SU-DHL-6 (cell line): ENCODE measurements at regions not wholly inside any gene's neighbourhood (a gene's known extent, or its start where the extent isn't known, plus 50 kb on each side); places are given as distances from the start of the nearest gene placed in this dataset.

Experiments used
- H2AFZ ChIP-seq: fragments of 200-600 bp; sonication (generic); 2 replicates; pipeline ENCODE4 v1.6.1; 2014; ENCODE audit warnings: low read depth, mild to moderate bottlenecking, moderate library complexity, mixed read lengths, antibody characterized with exemption, low read length; ENCODE audit not compliant: severe bottlenecking
- H3F3A ChIP-seq: fragments of 200-600 bp; shearing (Covaris generic); 2 replicates; pipeline ENCODE4 v1.6.0; 2016; ENCODE audit warnings: antibody characterized with exemption, mild to moderate bottlenecking; ENCODE audit not compliant: insufficient read depth
- H3K27ac ChIP-seq: fragments of 200-600 bp; sonication (generic); 2 replicates; pipeline ENCODE4 v1.5.1; 2016; ENCODE audit warnings: low read depth, mild to moderate bottlenecking, low read length, moderate library complexity, mixed read lengths
- H3K27me3 ChIP-seq: fragments of 200-600 bp; sonication (generic), shearing (Covaris generic); 2 replicates; pipeline ENCODE4 v1.6.0; 2014; ENCODE audit warnings: mild to moderate bottlenecking, low read length
- H3K36me3 ChIP-seq: fragments of 200-600 bp; sonication (generic); 2 replicates; pipeline ENCODE4 v1.6.1; 2014; ENCODE audit warnings: mild to moderate bottlenecking, low read length, mixed read lengths
- H3K4me2 ChIP-seq: fragments of 300-600, 200-600 bp; shearing (Covaris generic), sonication (generic); 2 replicates; pipeline ENCODE4 v1.6.0; 2014; ENCODE audit warnings: low read length, low read depth, mild to moderate bottlenecking; ENCODE audit not compliant: poor library complexity, severe bottlenecking
- H3K4me3 ChIP-seq: fragments of 200-600 bp; sonication (generic); 2 replicates; pipeline ENCODE4 v1.5.1; 2014; ENCODE audit warnings: antibody characterized with exemption, low read length, mild to moderate bottlenecking, mixed read lengths; ENCODE audit not compliant: insufficient read depth, poor library complexity, severe bottlenecking
- H3K79me2 ChIP-seq: fragments of 200-600 bp; sonication (generic); 2 replicates; pipeline ENCODE4 v1.6.1; 2014; ENCODE audit warnings: mild to moderate bottlenecking, low read length, moderate library complexity; ENCODE audit not compliant: insufficient read depth
- H3K9ac ChIP-seq: fragments of 200-600 bp; sonication (generic); 2 replicates; pipeline ENCODE4 v1.7.0; 2014; ENCODE audit warnings: mild to moderate bottlenecking, low read length
- H3K9me2 ChIP-seq: fragments of 200-600 bp; sonication (generic); replicated peaks from 2 replicates; pipeline ENCODE4 v1.6.1; 2014; ENCODE audit warnings: low read length; ENCODE audit not compliant: insufficient read depth
- H3K9me3 ChIP-seq: fragments of 200-600 bp; sonication (generic); 2 replicates; pipeline ENCODE4 v1.6.1; 2014; ENCODE audit warnings: low read length, mixed read lengths; ENCODE audit not compliant: insufficient read depth
- H4K20me1 ChIP-seq: fragments of 200-600 bp; sonication (generic); 2 replicates; pipeline ENCODE4 v1.6.1; 2014; ENCODE audit warnings: low read depth, mild to moderate bottlenecking, antibody characterized with exemption, low read length, moderate library complexity, mixed read lengths
- EZH2phosphoT487 ChIP-seq: fragments of 200-600 bp; sonication (generic), shearing (Covaris generic); conservative IDR thresholded peaks from 2 replicates; pipeline ENCODE4 v1.6.1; 2018; ENCODE audit warnings: mild to moderate bottlenecking, antibody characterized with exemption, low read length, moderate library complexity, mixed read lengths
- TF ChIP-seq, protein P1 (sequence below): fragments of 200-600 bp; sonication (generic); IDR thresholded peaks from one replicate; pipeline ENCODE4 v1.5.1; 2017; ENCODE audit warnings: antibody characterized with exemption, mild to moderate bottlenecking, low read length, moderate library complexity; ENCODE audit not compliant: insufficient read depth, poor library complexity, severe bottlenecking

GRCh38 chr12:77720258-77720657, 110.4 kb upstream of the NAV3 start:
- no peak overlapping the region for H3K4me2 ChIP-seq
- no peaks in the 10 kb centered on the region for H3F3A ChIP-seq
- no peaks in the 10 kb centered on the region for H3K27me3 ChIP-seq
- TF ChIP-seq, protein P1, sequence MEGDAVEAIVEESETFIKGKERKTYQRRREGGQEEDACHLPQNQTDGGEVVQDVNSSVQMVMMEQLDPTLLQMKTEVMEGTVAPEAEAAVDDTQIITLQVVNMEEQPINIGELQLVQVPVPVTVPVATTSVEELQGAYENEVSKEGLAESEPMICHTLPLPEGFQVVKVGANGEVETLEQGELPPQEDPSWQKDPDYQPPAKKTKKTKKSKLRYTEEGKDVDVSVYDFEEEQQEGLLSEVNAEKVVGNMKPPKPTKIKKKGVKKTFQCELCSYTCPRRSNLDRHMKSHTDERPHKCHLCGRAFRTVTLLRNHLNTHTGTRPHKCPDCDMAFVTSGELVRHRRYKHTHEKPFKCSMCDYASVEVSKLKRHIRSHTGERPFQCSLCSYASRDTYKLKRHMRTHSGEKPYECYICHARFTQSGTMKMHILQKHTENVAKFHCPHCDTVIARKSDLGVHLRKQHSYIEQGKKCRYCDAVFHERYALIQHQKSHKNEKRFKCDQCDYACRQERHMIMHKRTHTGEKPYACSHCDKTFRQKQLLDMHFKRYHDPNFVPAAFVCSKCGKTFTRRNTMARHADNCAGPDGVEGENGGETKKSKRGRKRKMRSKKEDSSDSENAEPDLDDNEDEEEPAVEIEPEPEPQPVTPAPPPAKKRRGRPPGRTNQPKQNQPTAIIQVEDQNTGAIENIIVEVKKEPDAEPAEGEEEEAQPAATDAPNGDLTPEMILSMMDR: no peak
- no peak for TF ChIP-seq EZH2phosphoT487
- no peaks in the 10 kb centered on the region for H3K9me3 ChIP-seq
- no peaks in the 10 kb centered on the region for H3K79me2 ChIP-seq
- H3K9ac ChIP-seq: no peak overlapping the region
- no peak overlapping the region for H2AFZ ChIP-seq
- H3K9me2 ChIP-seq: no peaks in the 10 kb centered on the region
- H3K4me3 ChIP-seq: no peak overlapping the region
- H4K20me1 ChIP-seq: no peaks in the 10 kb centered on the region
- H3K27ac ChIP-seq: no peak overlapping the region
- H3K36me3 ChIP-seq: no peaks in the 10 kb centered on the region

GRCh38 chr12:77710209-77710608, 120.5 kb upstream of the NAV3 start:
- Histone ChIP-seq H3K79me2 (no peaks in the 10 kb centered on the region), H3K36me3 (no peaks in the 10 kb centered on the region), H4K20me1 (no peaks in the 10 kb centered on the region), H3K4me3 (no peak overlapping the region), H3K27ac (no peak overlapping the region), H3F3A (no peaks in the 10 kb centered on the region), H3K4me2 (no peak overlapping the region), H2AFZ (no peak overlapping the region), H3K9me3 (no peaks in the 10 kb centered on the region), H3K9me2 (no peaks in the 10 kb centered on the region), H3K27me3 (no peaks in the 10 kb centered on the region), H3K9ac (no peak overlapping the region)
- TF ChIP-seq, protein P1: no peak
- no peak for TF ChIP-seq EZH2phosphoT487

DNA sequence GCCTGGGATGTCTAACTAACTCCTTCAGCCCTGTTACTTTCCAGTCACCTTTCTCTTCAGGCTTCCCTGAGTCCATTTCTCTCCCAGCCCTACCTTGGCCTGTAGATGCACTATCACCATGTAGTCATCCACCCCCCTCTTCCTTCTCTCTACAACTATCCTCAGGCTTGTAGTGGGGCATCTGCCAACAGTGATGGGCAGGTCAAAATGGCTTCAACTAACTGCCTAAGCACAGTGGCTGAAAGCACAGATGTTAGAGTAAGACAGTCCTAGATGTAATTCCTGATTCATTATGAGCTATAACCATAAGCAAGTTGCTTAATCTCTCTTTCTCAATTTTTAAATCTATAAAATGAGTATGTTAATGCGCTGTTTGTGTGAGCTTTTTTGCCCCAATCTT, 133.6 kb upstream of the NAV3 start:
- Histone ChIP-seq H3K9me3 (no peaks in the 10 kb centered on the region), H3K27me3 (no peaks in the 10 kb centered on the region), H3K9me2 (no peaks in the 10 kb centered on the region), H3K9ac (no peak overlapping the region), H3F3A (no peaks in the 10 kb centered on the region), H4K20me1 (no peaks in the 10 kb centered on the region), H2AFZ (no peak overlapping the region), H3K4me3 (no peak overlapping the region), H3K36me3 (no peaks in the 10 kb centered on the region), H3K4me2 (no peak overlapping the region), H3K27ac (no peak overlapping the region), H3K79me2 (no peaks in the 10 kb centered on the region)
- TF ChIP-seq, protein P1: no peak
- TF ChIP-seq EZH2phosphoT487: no peak
